ENCODE measurements at regions not wholly inside any gene's neighbourhood (a gene's known extent, or its start where the extent isn't known, plus 50 kb on each side); places are given as distances from the start of the nearest gene placed in this dataset.

- TF ChIP-seq CTCF (IDR thresholded peaks at IDR 0.05) (no peak), POLR2A (IDR thresholded peaks at IDR 0.05) (no peak)
Observed at GRCh38 chr17:63136369-63137012, 170.5 kb downstream of the TANC2 start.
